A673 (cell line): ENCODE measurements at regions not wholly inside any gene's neighbourhood (a gene's known extent, or its start where the extent isn't known, plus 50 kb on each side); places are given as distances from the start of the nearest gene placed in this dataset.

Experiments used
- EZH2 ChIP-seq: fragments of 200-600 bp; sonication (generic); IDR thresholded peaks from 2 replicates; pipeline ENCODE4 v1.6.1; 2017; ENCODE audit warnings: borderline replicate concordance, low read depth, mild to moderate bottlenecking, mixed read lengths, antibody characterized with exemption, low read length; ENCODE audit not compliant: poor library complexity, severe bottlenecking
- TF ChIP-seq, protein P1 (sequence below): fragments of 300-800, 200-600 bp; sonication (generic); conservative IDR thresholded peaks from 2 replicates; pipeline ENCODE4 v1.5.1; 2017; ENCODE audit warnings: low read depth, mild to moderate bottlenecking, antibody characterized with exemption, low read length, moderate library complexity, mixed read lengths

- TF ChIP-seq, protein P1, sequence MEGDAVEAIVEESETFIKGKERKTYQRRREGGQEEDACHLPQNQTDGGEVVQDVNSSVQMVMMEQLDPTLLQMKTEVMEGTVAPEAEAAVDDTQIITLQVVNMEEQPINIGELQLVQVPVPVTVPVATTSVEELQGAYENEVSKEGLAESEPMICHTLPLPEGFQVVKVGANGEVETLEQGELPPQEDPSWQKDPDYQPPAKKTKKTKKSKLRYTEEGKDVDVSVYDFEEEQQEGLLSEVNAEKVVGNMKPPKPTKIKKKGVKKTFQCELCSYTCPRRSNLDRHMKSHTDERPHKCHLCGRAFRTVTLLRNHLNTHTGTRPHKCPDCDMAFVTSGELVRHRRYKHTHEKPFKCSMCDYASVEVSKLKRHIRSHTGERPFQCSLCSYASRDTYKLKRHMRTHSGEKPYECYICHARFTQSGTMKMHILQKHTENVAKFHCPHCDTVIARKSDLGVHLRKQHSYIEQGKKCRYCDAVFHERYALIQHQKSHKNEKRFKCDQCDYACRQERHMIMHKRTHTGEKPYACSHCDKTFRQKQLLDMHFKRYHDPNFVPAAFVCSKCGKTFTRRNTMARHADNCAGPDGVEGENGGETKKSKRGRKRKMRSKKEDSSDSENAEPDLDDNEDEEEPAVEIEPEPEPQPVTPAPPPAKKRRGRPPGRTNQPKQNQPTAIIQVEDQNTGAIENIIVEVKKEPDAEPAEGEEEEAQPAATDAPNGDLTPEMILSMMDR = no peak
- TF ChIP-seq EZH2 = no peak
Measured at GRCh38 chr6:121851056-121851455, 415.6 kb downstream of the GJA1 start.
